GM12865 (cell line): ENCODE measurements at regions not wholly inside any gene's neighbourhood (a gene's known extent, or its start where the extent isn't known, plus 50 kb on each side); places are given as distances from the start of the nearest gene placed in this dataset.

Experiments
- DNase-seq: peaks from one replicate; pipeline ENCODE4 v3.0.0; 2010; ENCODE audit warnings: low read depth
- H3K4me3 ChIP-seq: 2 replicates; pipeline ENCODE4 v1.5.1; 2011; ENCODE audit warnings: mild to moderate bottlenecking, low read depth, low read length, control low read depth
- CTCF ChIP-seq: IDR thresholded peaks from 2 replicates; pipeline ENCODE4 v1.5.1; 2011; ENCODE audit warnings: low read length, control low read depth, low read depth, inconsistent platforms; ENCODE audit not compliant: insufficient read depth; ENCODE audit errors: missing control alignments

- TF ChIP-seq CTCF = no peak
- no peak for DNase-seq
- H3K4me3 ChIP-seq = no peak overlapping the region
These were observed 156.6 kb downstream of the UNC5CL start for GRCh38 chr6:40882323-40882997.

DNA sequence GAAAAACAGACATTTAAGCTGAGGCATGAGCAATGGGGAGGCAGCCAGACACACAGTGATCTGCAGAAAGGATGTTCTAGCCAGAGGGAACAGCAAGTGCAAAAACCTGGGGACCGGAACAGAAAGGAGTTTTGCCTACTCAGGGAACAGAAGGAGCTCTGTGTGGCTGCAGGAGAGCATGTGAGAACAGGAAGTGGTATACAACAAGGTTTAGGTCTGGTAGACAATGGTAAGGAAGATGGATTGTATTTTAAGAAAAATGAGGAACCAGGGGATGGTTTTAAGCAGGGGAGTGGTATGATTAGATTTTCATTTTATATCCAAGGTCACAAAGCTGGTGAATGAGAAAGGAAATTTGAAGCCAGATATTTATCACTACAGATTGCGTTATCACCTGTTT lies 157.5 kb downstream of the UNC5CL start:
- no peak overlapping the region for H3K4me3 ChIP-seq
- peak; percentile 8 for DNase-seq
- TF ChIP-seq CTCF = no peak

- DNase-seq = peak; percentile 13
- no peak for TF ChIP-seq CTCF
- no peak overlapping the region for H3K4me3 ChIP-seq
These were observed 158.1 kb downstream of the UNC5CL start for GRCh38 chr6:40880906-40881305.

DNA sequence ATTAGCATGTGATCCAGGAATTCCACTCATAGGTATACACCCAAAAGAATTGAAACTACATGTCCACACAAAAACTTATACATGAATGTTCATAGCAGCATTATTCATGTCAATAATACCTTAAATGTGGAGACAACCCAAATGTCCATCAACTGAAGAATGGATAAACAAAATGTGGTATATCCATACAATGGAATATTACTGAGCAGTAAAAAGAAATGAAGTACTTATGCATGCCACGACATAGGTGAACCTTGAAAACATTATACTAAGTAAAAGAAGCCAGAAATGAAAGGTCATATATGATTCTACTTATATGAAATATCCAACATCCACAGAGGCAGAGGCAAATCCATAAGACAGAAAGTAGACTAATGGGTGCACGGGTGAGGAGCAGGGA lies 159.9 kb downstream of the UNC5CL start:
- no peak overlapping the region for H3K4me3 ChIP-seq
- DNase-seq = no peak
- TF ChIP-seq CTCF = no peak

- no peak for TF ChIP-seq CTCF
- H3K4me3 ChIP-seq = no peak overlapping the region
- no peak for DNase-seq
These were observed 161.7 kb downstream of the UNC5CL start for GRCh38 chr6:40877362-40877761.

- no peak for TF ChIP-seq CTCF
- no peak for DNase-seq
- no peak overlapping the region for H3K4me3 ChIP-seq
These were observed 162.7 kb downstream of the UNC5CL start for GRCh38 chr6:40876336-40876735.

DNA sequence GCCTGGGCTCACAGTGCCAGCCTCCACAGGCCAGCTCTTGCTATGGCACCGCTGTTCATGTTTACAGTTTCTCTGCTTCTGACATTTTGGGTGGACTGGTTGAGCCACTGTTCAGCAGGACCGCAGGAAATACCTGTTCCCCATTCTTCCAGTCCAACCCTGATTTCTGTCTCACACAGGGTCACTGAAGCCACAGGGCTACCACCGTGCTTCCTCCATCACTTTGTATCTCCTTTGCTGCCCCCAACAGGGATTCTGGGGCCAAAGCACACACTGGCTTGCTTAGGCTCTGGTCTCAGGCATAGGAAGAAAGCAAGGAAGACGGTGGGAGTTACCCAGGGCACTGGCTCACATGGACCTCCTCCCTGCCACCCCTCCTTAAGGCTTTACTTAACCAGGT lies 164.5 kb downstream of the UNC5CL start:
- DNase-seq = no peak
- H3K4me3 ChIP-seq = no peak overlapping the region
- TF ChIP-seq CTCF = no peak
